DMS 273 treated with DMSO at 0.1 percent for 48 hours (cell line): ENCODE measurements at regions not wholly inside any gene's neighbourhood (a gene's known extent, or its start where the extent isn't known, plus 50 kb on each side); places are given as distances from the start of the nearest gene placed in this dataset.
"Not testable (repeated sequence)": the region's sequence is repeated elsewhere in the genome, so short reads cannot be mapped to it uniquely, and the experiment has no call there.

Source experiments
- DNase-seq: peaks from one replicate; lab custom pipeline; 2025; lab: John Stamatoyannopoulos, UW

GRCh38 chr7:41578700-41579099 lies 124.2 kb downstream of the INHBA start:
- no peak for DNase-seq

DNA sequence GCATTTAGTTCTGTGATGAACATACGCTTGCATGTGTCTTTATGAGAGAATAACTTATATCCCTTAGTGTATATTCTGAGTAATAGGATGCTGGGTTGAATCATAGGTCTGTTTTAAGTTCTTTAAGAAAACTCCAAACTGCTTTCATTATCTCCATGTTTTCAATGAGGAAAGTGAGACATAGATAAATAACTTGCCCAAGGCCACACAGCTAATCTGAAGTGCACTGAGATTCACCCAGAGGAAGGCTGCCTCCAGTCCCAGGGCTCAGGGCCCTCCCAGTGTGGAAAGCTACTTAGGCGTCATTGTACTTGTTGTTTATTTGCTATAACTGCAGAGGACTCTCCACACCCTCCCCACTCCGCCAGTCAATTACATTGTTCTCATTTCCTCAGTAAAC lies 126.7 kb downstream of the INHBA start:
- DNase-seq: no peak

DNA sequence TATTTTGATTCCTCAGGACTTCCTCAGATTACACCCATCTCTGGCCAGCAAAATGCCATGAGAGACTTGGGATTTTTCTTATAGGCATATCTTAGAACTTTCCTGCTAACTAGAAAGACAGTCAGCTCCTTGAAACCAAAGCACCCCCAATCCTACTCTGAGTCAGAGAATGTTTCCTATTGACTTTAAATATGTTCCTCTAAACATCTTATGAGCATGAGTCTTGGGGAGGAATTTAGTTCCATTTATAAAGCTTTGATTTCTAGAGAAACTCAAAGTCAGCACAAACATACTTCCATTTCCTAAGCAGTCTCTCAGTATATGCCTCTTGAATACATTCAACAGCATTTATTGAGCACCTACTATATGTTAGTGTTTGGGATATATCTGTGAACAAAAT lies 128.5 kb downstream of the INHBA start:
- no peak for DNase-seq

DNA sequence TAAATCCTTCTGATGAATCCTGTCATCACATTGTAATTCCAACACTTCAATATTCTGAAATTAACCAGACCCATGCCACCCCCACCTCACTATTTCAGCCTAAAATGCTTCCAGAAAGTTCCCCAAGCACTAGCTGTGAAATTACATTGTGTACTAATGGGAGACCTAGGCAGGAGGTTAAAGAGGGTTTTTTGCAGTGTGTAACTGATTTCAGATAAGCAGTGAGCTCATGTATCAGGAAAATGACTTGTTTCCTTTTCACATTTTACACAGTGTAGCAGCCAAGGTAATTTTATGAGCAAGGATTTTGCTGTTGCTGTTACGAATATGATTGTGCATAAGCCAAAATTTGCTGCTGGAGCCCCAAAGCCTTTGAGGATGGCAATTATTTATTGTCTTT lies 129.0 kb downstream of the INHBA start:
- DNase-seq: no peak

DNA sequence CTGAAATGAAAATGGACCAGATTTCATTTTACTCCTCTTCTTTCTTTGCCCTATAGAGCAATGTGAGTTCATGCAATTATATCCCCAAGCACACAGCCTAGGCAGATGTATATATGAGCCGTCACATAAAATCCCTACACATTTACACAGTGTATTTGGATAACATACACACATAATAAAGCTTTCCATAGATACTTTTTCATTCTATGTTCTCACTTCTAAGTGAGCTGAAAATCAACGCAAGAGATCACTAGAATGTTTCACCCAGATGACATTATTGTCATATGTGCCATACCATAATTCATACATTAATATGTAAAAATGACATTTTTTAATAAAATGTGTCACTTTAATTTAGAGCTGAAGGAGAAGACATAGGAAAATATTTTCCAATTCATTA lies 129.4 kb downstream of the INHBA start:
- DNase-seq: no peak

- no peak for DNase-seq
Observed at GRCh38 chr7:41573015-41573414, 129.9 kb downstream of the INHBA start.

DNA sequence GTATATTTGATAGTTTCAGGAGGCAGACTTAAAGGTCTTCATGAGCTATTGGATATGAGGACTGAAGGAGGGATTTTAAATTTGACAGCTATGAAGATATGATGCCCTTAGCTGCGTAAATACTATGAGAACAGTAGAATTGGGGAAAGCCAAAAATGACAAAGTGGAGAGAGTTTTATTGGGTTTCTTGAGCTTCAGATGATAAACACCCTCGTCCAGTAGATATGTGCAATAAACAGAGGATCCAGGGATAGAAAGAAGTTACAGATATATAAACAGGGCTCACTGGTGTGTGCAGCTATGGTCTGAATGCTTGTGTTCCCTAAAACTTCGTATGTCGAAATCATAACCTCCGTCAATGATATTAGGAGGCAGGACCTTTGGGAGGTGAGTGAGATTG lies 131.3 kb downstream of the INHBA start:
- no peak for DNase-seq

GRCh38 chr7:41570766-41571165 lies 132.1 kb downstream of the INHBA start:
- DNase-seq: no peak

DNA sequence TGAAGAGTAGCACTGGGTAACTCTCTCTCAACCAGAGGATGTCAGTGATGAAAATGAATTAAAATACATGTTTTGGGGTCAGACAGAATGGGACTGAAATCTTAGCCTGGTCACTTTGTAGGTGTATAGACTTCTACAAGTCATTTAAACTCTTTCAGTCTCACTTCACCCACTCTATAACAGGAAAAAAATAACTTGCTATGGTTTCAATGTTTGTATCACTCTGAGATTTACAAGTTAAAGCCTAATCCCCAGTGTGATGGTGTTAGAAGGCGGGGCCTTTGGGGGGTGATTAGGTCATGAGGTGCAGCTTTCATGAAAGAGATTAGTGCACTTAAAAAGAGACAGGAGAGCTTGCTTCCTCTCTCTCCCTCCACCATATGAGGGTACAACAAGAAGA lies 134.8 kb downstream of the INHBA start:
- DNase-seq: no peak

DNA sequence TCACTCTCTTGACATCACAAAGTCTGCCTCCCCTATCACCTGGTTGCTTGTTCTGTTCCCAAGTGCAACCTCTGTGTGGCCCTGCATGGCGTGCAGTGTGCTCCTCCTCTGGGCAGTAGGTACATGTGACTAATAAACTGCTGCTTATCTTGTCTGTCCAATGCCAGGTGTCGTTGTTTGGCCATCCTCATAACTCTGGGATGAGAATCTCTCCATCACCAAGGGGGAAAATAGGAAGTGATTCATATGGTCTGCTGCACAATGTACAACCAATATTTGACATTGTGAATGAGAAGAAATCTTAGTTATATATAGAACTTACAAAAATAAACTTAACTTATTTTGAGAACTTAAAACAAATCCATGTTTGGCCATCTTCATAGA lies 135.2 kb downstream of the INHBA start:
- DNase-seq: no peak

DNA sequence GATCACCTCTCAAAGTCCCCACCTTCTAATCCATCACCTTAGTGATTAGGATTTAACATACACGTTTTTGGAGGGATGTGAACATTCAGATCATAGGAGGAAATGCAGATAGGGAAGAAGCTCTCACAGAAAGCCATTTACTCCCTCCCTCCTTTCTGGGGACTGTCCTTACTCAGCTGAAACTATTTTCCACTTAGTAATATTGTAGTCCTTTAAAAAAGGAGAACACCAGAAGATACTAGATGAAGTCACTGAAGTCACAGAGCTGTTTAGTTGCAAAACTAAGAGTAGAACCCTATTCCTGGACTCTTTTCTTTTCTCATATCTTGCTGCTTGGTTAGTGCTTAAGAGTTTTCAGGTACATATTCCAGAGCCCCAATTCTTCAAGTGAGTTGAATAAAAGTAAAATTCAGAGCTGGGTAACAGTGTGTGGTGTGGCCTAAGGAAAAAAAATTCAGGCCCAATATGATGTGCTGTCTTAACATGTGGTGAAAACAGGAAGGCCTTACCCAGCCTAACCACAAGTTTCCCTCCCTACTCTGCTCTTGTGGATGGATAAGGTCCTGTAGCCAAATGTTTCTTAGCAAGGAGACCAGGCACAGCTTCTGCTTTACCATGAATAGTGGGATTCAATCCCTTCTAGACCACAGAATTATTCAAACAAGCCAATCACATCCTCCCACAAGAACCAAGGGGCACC lies 135.7 kb downstream of the INHBA start:
- no peak for DNase-seq

DNA sequence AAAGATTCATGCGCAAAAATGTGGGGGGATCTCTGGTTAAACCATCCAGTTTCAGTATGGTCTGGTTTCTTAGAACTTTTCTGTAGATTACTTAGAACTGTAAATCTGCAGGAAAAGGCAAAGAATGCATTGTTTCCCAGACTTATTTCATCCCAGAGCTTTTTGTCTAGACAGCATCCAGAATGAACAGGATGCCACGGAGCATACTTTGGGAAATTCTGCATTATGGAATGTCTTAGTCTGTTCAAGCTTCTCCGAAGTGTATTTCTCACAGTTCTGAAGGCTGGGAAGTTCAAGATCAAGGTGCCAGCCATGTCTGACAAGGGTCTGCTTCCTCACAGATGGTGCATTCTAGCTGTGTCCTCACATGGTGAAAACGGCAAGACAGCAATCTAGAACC lies 136.3 kb downstream of the INHBA start:
- DNase-seq: no peak

- no peak for DNase-seq
Observed at GRCh38 chr7:41565655-41566054, 137.2 kb downstream of the INHBA start.

GRCh38 chr7:41559426-41559825 lies 143.5 kb downstream of the INHBA start:
- DNase-seq: no peak

GRCh38 chr7:41554481-41554880 lies 148.4 kb downstream of the INHBA start:
- no peak for DNase-seq

GRCh38 chr7:41550046-41550445 lies 152.8 kb downstream of the INHBA start:
- not testable (repeated sequence) for DNase-seq

- no peak for DNase-seq
Observed at GRCh38 chr7:41544241-41544640, 158.6 kb downstream of the INHBA start.

DNA sequence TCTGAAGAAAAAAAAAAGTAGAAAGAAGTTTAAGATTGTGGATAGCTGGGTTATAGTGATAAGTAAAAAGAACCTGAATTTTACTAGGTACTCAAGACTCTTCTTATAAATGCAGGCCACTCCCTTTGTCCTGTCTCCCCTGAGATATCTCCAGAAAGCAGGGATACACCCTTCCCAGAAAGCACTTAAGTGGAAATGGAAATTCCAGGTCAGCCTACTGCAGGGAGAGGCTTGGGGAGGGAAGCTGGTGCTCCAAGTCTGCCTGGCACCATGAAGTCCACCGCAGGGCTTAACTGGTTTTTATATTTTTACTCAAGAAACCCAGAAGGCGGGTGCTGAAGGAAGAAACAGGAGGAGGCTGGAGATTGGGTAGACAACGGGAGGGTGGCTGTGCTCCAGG lies 162.3 kb downstream of the INHBA start:
- DNase-seq: no peak

- DNase-seq: no peak
Observed at GRCh38 chr7:41538810-41539724, 163.8 kb downstream of the INHBA start.

DNA sequence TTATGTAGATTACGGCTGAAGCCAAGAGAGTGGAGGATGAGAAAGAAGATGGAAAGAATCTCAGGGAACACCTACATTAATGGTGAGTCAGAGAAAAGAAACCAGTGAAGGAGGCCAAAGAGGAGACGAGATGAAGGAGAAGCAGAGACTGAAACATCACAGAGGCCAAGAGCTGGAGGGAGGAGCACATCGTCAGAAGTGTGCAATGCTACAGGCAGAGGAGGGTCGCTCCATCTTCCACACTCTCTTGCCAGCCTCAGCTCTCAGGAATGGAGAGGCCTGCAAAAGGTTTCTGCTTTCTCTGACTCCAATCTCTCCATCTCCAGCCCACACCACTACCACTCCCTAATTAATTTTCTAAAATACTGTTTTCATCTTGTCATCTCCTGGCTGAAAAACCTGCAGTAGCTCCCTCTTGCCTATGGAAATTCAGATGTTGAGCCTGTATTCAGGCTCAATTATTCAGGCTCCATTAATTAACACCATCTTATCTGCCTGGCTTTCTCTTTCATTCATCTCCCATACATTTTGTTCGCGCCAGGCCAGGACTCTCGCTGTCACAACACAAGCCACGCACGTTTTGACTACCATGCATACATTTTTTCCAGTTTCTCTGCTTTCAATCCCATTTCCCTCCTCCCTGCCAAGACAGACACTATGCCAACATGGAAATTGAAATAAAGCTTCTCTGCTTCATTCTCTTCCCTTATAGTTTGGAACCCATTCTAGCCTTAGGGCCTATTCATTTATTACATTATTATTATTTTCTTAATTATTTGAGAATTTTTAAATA lies 165.8 kb downstream of the INHBA start:
- no peak for DNase-seq

DNA sequence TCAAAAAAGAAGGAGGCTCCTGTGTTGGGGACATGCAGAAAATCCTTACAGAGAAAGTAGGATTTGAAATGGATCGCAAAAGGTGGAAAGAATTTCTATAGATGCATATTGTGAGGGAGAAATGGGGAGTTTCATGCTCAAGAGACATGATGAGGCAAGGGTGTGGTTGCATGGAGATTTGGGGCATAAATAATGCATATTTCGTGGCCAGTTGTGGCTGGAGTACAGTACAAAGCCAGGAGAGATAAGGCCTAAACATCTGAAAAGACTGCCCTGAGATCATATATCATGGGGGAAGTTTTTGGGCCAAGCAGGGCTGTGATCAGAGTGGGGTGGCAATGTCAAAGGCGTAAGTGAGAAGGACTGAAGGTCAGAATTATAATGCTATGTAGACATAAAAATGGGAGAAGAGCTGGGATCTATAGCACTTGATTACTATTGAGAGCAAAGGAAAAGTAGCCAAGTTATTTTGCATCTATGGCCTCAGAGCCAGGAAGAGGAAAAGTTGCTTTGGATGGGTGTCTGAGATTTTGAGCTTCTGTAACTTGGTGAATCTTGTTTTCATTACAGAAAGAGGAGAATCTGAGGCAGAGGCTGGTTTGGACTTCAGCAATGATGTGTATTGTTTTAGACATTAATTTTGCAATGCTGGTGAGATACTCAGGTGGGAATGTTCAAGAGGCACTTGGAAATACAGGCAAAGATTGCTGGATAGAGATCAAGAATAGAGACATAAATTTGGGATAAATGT lies 166.6 kb downstream of the INHBA start:
- no peak for DNase-seq

DNA sequence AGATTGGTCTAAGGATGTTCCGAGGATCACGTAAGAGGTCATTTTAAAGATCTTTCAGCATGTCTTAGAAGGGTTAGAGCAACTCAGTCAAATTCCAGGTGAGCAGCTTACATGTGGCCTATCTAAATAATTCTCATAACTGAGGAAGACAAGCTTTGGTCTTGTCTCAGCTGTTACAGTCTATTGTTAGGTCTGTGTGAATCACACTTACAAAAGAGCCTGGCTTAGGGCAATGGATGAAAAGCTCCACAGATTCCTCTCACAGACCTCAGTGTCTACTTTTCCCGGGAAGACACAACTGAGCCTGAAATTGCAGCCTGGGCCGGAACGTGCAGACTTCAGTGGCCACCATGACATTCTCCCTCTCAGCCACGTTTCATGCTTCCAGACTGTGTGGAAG lies 173.1 kb downstream of the INHBA start:
- DNase-seq: no peak
